Activated CD4-positive, alpha-beta T cell treated with anti-CD3 and anti-CD28 coated beads for 48 hours (primary cell): ENCODE measurements at regions not wholly inside any gene's neighbourhood (a gene's known extent, or its start where the extent isn't known, plus 50 kb on each side); places are given as distances from the start of the nearest gene placed in this dataset.
"Not testable (repeated sequence)": the region's sequence is repeated elsewhere in the genome, so short reads cannot be mapped to it uniquely, and the experiment has no call there.

ENCODE experiments used
- DNase-seq: peaks from one replicate; pipeline ENCODE4 v3.0.0-alpha.2; 2020

- no peak for DNase-seq
Measured at GRCh38 chr12:89289720-89290119, 62.6 kb downstream of the DUSP6 start.

GRCh38 chr12:89288959-89289358 is 63.3 kb downstream of the DUSP6 start:
- DNase-seq, result no peak

GRCh38 chr12:89286501-89286900 is 65.8 kb downstream of the DUSP6 start:
- DNase-seq, result no peak

DNA sequence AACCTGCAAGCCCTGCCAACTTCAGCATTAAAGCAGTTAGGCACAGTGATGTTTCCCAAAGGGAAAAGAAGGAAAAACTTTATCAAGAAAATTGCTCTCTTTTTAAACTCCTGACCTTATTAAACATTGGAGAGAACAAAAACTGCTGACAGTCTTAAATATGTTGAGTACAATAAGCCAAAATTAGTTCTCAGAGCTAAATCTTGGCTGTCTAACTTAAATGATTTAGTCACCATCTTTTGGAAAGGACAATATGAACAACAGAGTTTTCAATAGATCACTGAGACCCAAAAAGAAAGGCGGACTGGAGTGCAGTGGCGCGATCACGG is 70.8 kb downstream of the DUSP6 start:
- no peak for DNase-seq

GRCh38 chr12:89280833-89281538 is 71.3 kb downstream of the DUSP6 start:
- DNase-seq, result no peak

GRCh38 chr12:89279499-89279898 is 72.8 kb downstream of the DUSP6 start:
- no peak for DNase-seq

DNA sequence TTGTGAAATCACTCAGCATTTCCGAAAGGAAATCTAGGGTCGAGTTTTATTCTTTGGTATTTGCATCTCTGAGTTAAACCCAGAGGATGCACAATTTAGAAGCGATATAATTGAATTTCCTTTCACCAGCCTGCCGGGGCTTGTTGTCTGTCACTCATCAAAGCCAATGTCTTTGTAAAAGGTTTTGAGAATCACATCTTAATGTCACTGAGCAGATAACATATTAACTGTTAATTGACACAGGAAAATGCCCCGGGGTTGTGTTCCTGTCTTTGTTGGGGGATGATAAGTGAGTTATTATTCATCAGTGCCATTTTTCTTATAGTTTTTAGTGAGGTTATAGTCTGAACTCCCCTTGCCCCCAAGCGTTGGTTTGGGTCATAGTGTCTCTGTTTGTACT is 73.4 kb downstream of the DUSP6 start:
- no peak for DNase-seq

- DNase-seq, result no peak
Measured at GRCh38 chr12:89278169-89278568, 74.1 kb downstream of the DUSP6 start.

DNA sequence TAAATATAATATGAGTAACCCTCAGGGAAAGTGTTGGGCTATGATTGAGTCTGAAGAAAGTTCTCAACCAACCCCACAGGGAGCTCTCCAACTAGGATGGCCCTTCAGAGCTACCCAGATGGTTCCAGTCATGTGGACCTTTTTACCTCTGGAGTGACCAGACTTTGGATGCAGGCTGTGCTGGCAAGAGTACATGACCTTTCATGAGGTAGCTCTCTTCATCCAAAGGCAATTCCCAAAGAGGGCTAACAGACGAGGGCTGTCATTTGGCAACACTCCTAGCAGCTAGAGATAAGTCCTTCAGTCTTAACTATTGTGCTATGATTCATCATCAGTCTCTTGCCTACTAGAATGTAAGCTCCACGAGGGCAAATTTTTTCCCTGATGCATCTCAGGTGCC is 75.4 kb downstream of the DUSP6 start:
- no peak for DNase-seq

DNA sequence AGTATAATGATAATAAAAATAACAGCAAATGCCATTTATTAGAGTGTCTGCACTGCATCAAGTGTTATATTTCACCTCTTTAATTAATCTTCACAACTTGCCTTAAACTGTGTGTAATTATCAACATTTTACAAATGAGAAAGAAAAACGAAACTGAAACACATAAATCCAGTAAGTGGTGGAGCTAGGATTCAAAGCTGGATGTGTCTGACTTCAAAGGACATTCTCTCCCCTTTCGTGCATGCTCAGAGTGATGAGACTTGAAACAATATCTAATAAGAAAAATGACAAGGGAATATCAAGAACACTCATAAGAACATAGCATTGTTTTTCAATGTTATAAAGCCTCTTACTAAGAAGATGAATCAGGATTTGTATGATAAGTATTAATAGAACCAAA is 78.8 kb downstream of the DUSP6 start:
- no peak for DNase-seq

- DNase-seq, result no peak
Measured at GRCh38 chr12:89270548-89270947, 81.8 kb downstream of the DUSP6 start.

DNA sequence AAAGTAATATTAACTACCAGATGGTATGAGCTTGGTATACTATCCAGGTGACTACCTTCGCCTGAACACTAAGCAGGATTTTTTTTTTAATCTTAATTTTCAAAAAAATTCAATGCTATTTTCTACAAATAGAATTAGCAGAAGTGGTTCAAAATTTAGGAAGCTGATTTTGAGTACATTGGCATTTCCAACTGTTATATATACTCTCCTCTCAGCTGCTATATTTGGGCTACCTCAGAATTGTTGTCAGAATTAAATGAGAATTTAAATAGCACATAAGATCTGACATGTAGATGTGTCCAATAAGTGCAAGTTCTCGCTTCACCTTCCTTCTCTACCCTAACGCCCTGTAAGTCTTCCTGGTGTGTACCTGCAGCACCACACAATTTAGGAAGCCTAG is 83.1 kb downstream of the DUSP6 start:
- DNase-seq, result no peak

GRCh38 chr12:89267404-89267803 is 84.9 kb downstream of the DUSP6 start:
- no peak for DNase-seq

GRCh38 chr12:89266574-89267188 is 85.6 kb downstream of the DUSP6 start:
- DNase-seq, result not testable (repeated sequence)

DNA sequence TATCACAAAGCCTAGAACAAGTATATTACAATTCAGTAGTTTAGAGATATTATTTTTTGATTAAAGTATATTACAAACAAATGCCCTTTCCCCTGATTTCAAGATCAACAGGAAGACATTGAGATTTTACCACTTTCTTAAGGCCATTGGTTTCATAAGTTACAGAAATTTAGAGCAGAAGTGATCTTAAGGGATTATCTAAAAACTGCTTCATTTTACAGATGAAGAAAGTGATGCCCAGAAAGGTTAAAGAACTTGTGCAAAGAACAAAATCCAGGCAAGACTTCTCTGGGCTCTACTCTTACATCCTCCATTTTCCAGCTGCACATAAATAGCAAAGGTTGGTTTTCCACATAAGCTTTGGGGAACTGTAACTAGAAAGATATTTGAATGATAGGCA is 87.5 kb downstream of the DUSP6 start:
- DNase-seq, result no peak

DNA sequence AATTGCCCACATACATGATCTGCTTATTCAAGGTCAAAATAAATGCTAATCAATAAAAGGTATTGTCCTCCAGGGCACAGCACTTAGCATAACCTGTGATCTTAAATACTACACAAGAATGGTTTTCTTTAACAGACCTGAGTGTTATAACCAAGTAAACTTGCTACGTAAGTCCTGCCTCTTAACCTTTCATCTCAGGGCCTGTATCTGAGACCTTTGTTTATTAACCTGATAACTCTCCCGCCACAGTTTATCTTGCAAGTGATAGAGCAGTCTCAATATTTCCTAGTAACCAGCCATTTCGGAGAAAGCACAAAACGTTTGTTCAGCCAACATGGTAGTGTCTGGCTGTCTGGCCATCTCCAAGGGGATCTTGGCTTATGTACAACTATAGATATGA is 88.4 kb downstream of the DUSP6 start:
- no peak for DNase-seq

- DNase-seq, result no peak
Measured at GRCh38 chr12:89262855-89263552, 89.3 kb downstream of the DUSP6 start.

DNA sequence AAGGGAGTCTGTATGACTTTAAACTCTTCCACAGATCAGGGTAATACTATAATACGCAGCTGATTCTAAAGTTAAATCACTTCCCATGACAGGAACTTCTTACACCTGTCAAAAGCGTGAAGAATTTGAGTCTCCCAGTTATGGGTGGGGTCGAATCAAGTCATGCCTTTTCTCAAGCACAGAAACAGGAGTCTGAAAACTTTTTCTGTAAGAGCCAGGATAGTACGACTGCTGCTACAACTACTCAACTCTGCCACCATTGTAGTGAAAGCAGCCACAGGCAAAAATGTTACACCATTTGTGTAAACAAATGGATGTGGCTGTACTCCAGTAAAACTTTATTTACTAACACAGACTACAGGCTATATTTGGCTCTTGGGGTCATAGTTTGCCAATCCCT is 90.3 kb downstream of the DUSP6 start:
- DNase-seq, result no peak

DNA sequence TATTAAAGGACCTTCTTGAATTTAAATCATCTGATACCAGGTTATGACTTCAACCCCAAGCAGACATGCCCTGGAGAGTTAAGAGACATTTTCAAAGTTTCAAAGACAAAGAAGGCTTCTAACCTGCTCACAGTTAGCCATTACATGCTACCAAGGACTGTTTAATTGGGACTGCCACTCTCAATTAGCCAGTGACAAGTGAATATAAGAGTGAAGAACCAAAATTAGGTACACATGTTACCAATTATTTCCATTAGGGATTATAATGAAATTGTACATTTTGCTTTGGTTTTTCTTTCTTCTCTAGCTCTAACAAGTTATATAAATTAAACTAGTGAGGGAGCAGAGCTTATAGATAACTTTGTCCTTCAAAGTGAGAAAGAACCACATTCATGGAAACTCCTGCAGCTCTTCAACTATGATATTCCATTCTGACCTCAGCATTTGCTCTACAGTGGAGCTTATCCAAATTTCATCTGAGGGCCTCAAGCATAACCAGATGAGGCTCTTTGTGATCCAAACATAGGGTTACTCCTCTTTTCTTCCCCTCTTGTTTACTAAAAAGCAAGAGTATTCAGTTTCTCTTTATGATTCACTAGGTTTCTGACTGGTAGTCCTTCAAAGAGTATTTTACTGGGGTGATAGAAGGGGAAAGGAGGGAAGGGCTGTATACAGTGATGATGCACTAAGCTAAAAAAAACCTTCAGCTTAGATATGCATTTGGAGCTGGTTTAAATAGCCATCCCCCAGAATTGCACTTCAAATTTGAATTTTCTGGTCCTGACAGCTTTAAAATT is 91.3 kb downstream of the DUSP6 start:
- no peak for DNase-seq

- no peak for DNase-seq
Measured at GRCh38 chr12:89259821-89260220, 92.5 kb downstream of the DUSP6 start.

GRCh38 chr12:89258240-89258969 is 93.9 kb downstream of the DUSP6 start:
- DNase-seq, result no peak

DNA sequence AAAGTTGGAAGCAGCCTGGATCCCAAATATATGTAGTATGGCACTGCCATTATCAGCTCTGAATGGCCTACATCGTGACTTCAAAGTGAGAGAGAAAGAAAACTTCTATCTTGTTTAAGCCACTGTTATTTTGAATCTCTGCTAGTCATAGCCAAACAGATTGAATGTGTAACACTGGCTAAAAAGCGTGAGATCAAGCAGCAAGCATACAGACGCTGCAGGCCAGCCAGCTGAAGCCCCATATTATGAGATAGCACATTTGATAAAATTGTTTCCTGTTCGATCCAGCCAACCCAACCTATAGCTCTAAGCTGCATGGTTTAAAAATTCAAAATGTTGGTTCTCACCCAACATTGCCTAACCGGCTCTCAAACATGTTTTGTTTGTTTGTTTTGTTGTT is 95.0 kb downstream of the DUSP6 start:
- DNase-seq, result no peak

GRCh38 chr12:89256060-89256459 is 96.2 kb downstream of the DUSP6 start:
- DNase-seq, result no peak
